SK-N-SH treated with all-trans-retinoic acid at 6 μM for 48 hours (cell line): ENCODE measurements at regions not wholly inside any gene's neighbourhood (a gene's known extent, or its start where the extent isn't known, plus 50 kb on each side); places are given as distances from the start of the nearest gene placed in this dataset.

Experiments used
- ATAC-seq: fragments of 200-7000 bp; cut with Tn5 transposase; 3 replicates; pipeline ENCODE4 v1.9.1; 2020; ENCODE audit warnings: mild to moderate bottlenecking, moderate library complexity
- ARNTL ChIP-seq: fragments of 450-650 bp; formaldehyde crosslinking; IDR thresholded peaks from 2 replicates; pipeline ENCODE4 v1.5.0; 2020; ENCODE audit warnings: low read depth, mild to moderate bottlenecking, moderate library complexity, borderline replicate concordance
- BACH2 ChIP-seq: fragments of 250-450 bp; sonication (Bioruptor Pico); IDR thresholded peaks from 2 replicates; pipeline ENCODE4 v1.9.0; 2021; ENCODE audit warnings: mild to moderate bottlenecking, borderline replicate concordance
- CREB5 ChIP-seq: fragments of 250-450 bp; sonication (Bioruptor Pico); IDR thresholded peaks from 2 replicates; pipeline ENCODE4 v1.5.1; 2020; ENCODE audit warnings: low read depth, mild to moderate bottlenecking, moderate library complexity
- CSDC2 ChIP-seq: fragments of 250-450 bp; sonication (Bioruptor Pico); IDR thresholded peaks from 2 replicates; pipeline ENCODE4 v1.5.0; 2020; ENCODE audit warnings: mild to moderate bottlenecking, moderate library complexity
- CSRNP3 ChIP-seq: fragments of 250-450 bp; sonication (Bioruptor Pico); IDR thresholded peaks from 2 replicates; pipeline ENCODE4 v1.5.1; 2021; ENCODE audit warnings: mild to moderate bottlenecking, moderate library complexity
- ESRRG ChIP-seq: fragments of 250-450 bp; sonication (Bioruptor Pico); IDR thresholded peaks from 2 replicates; pipeline ENCODE4 v1.6.1; 2021; ENCODE audit warnings: mild to moderate bottlenecking
- ISL1 ChIP-seq: fragments of 250-450 bp; sonication (Bioruptor Pico); IDR thresholded peaks from 2 replicates; pipeline ENCODE4 v2.1.2; 2022; ENCODE audit warnings: mild to moderate bottlenecking, moderate library complexity
- OSR1 ChIP-seq: fragments of 250-450 bp; sonication (Bioruptor Pico); IDR thresholded peaks from 2 replicates; pipeline ENCODE4 v1.8.0; 2022; ENCODE audit warnings: moderate library complexity, mild to moderate bottlenecking, inconsistent platforms
- PATZ1 ChIP-seq: fragments of 250-450 bp; sonication (Bioruptor Pico); IDR thresholded peaks from 2 replicates; pipeline ENCODE4 v1.8.0; 2020; ENCODE audit warnings: mild to moderate bottlenecking, moderate library complexity, borderline replicate concordance
- PPARA ChIP-seq: fragments of 250-450 bp; sonication (Bioruptor Pico); IDR thresholded peaks from 2 replicates; pipeline ENCODE4 v1.5.0; 2020; ENCODE audit warnings: mild to moderate bottlenecking, borderline replicate concordance
- TCF4 ChIP-seq: fragments of 250-450 bp; sonication (Bioruptor Pico); IDR thresholded peaks from 2 replicates; pipeline ENCODE4 v1.8.0; 2021; ENCODE audit warnings: mild to moderate bottlenecking, moderate library complexity, borderline replicate concordance
- ZC3H10 ChIP-seq: fragments of 250-450 bp; sonication (Bioruptor Pico); IDR thresholded peaks from 2 replicates; pipeline ENCODE4 v1.5.1; 2021; ENCODE audit warnings: mild to moderate bottlenecking, moderate library complexity
- ZFP3 ChIP-seq: fragments of 250-450 bp; sonication (Bioruptor Pico); IDR thresholded peaks from 2 replicates; pipeline ENCODE4 v1.5.0; 2020; ENCODE audit warnings: mild to moderate bottlenecking, moderate library complexity
- ZFP30 ChIP-seq: fragments of 450-650 bp; formaldehyde crosslinking; IDR thresholded peaks from 2 replicates; pipeline ENCODE4 v1.5.0; 2022; ENCODE audit warnings: mild to moderate bottlenecking, moderate library complexity
- ZNF565 ChIP-seq: fragments of 450-650 bp; formaldehyde crosslinking; conservative IDR thresholded peaks from 2 replicates; pipeline ENCODE4 v1.5.0; 2020; ENCODE audit warnings: low read depth, mild to moderate bottlenecking, moderate library complexity
- ZNF8 ChIP-seq: fragments of 450-650 bp; formaldehyde crosslinking; IDR thresholded peaks from 2 replicates; pipeline ENCODE4 v1.5.0; 2020; ENCODE audit warnings: mild to moderate bottlenecking, moderate library complexity
- TF ChIP-seq, protein P1 (sequence below): fragments of 250-450 bp; sonication (Bioruptor Pico); IDR thresholded peaks from 2 replicates; pipeline ENCODE4 v1.8.0; 2021; ENCODE audit warnings: low read depth, mild to moderate bottlenecking, moderate library complexity, borderline replicate concordance
- TF ChIP-seq, protein P2 (sequence below): fragments of 250-450 bp; sonication (Bioruptor Pico); IDR thresholded peaks from 2 replicates; pipeline ENCODE4 v1.5.0; 2020; ENCODE audit warnings: mild to moderate bottlenecking, moderate library complexity

DNA sequence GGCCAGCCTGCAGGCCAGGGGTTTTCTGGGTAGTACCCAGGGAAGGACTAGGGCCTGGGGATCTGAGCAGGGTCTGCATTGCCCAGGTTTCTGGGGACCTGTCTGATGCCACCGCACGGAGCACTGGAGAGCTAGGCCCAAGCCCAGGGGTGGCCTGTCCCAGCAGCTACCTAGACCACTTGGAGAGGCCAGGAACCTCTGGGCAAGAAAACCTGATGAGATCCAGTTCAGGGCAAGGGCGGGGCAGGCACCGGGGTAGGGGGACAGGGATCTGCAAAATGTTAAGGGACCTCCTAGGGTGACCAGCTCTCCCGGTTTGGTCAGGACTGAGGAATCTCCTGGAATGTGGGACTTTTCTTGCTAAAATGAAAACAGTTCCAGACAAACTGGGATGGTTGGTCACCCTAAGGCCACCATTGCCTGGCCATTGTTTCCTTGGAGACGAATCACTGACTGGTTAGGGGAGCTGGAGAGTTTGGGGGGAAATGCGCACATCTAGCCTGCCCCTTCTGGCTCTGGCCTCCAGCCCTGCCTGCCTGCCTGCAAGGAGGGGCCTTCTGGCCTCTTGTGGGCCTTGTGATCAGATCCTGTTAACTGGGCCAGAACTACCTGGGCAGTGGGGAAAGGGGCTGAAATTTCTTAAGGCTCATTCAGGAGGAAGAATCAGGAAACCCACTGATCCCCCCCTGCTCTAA is 117.4 kb upstream of the TLE3 start:
- ATAC-seq, result no peak
- no peak for TF ChIP-seq PATZ1 (CRISPR knock-in tag)
- no peak for TF ChIP-seq ZFP30 (CRISPR knock-in tag)
- TF ChIP-seq, protein P1, sequence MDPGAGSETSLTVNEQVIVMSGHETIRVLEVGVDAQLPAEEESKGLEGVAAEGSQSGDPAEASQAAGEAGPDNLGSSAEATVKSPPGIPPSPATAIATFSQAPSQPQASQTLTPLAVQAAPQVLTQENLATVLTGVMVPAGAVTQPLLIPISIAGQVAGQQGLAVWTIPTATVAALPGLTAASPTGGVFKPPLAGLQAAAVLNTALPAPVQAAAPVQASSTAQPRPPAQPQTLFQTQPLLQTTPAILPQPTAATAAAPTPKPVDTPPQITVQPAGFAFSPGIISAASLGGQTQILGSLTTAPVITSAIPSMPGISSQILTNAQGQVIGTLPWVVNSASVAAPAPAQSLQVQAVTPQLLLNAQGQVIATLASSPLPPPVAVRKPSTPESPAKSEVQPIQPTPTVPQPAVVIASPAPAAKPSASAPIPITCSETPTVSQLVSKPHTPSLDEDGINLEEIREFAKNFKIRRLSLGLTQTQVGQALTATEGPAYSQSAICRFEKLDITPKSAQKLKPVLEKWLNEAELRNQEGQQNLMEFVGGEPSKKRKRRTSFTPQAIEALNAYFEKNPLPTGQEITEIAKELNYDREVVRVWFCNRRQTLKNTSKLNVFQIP (CRISPR knock-in tag), result no peak
- no peak for TF ChIP-seq OSR1
- TF ChIP-seq CSDC2 (CRISPR knock-in tag), result no peak
- TF ChIP-seq CSRNP3 (CRISPR knock-in tag), result no peak
- TF ChIP-seq PPARA, result no peak
- TF ChIP-seq TCF4, result no peak

DNA sequence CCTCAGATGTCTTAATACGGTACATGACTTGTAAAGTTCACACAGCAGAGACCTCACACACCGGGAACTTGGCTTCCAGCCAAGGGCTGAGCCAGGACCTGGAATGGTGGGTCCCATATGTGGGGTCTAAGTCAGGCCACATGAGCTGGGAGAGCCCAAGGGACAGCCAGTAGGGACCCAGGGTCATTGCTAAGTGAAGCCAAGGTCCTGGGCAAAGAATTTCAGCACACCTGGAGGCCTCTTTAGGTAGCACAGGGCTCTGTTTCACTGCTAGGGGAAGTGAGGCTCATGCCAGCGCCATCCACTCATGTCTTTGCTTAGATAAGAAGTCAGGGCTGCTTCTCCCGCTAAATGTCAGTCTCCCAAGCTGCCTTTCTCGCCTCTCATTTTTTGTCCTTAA is 116.6 kb upstream of the TLE3 start:
- 0 out of 3 replicates have a peak, but pooled peaks have one; percentile 30 for ATAC-seq
- no peak for TF ChIP-seq CSDC2 (CRISPR knock-in tag)
- TF ChIP-seq, protein P1 (CRISPR knock-in tag), result no peak
- no peak for TF ChIP-seq ESRRG (CRISPR knock-in tag)
- no peak for TF ChIP-seq ZNF8 (CRISPR knock-in tag)
- TF ChIP-seq PPARA, result no peak
- no peak for TF ChIP-seq OSR1
- no peak for TF ChIP-seq CSRNP3 (CRISPR knock-in tag)
- TF ChIP-seq ZFP3 (CRISPR knock-in tag), result no peak
- TF ChIP-seq, protein P2, sequence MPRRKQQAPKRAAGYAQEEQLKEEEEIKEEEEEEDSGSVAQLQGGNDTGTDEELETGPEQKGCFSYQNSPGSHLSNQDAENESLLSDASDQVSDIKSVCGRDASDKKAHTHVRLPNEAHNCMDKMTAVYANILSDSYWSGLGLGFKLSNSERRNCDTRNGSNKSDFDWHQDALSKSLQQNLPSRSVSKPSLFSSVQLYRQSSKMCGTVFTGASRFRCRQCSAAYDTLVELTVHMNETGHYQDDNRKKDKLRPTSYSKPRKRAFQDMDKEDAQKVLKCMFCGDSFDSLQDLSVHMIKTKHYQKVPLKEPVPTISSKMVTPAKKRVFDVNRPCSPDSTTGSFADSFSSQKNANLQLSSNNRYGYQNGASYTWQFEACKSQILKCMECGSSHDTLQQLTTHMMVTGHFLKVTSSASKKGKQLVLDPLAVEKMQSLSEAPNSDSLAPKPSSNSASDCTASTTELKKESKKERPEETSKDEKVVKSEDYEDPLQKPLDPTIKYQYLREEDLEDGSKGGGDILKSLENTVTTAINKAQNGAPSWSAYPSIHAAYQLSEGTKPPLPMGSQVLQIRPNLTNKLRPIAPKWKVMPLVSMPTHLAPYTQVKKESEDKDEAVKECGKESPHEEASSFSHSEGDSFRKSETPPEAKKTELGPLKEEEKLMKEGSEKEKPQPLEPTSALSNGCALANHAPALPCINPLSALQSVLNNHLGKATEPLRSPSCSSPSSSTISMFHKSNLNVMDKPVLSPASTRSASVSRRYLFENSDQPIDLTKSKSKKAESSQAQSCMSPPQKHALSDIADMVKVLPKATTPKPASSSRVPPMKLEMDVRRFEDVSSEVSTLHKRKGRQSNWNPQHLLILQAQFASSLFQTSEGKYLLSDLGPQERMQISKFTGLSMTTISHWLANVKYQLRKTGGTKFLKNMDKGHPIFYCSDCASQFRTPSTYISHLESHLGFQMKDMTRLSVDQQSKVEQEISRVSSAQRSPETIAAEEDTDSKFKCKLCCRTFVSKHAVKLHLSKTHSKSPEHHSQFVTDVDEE (CRISPR knock-in tag), result no peak
- no peak for TF ChIP-seq ISL1 (CRISPR knock-in tag)
- no peak for TF ChIP-seq ZNF565 (CRISPR knock-in tag)
- no peak for TF ChIP-seq CREB5 (CRISPR knock-in tag)
- TF ChIP-seq ARNTL (CRISPR knock-in tag), result no peak
- no peak for TF ChIP-seq TCF4
- no peak for TF ChIP-seq ZC3H10 (CRISPR knock-in tag)
- TF ChIP-seq BACH2 (CRISPR knock-in tag), result no peak
